ENCODE measurements at regions not wholly inside any gene's neighbourhood (a gene's known extent, or its start where the extent isn't known, plus 50 kb on each side); places are given as distances from the start of the nearest gene placed in this dataset.

GRCh38 chr12:94048757-94049156, 99.6 kb upstream of the PLXNC1 start:
- TF ChIP-seq CSRNP3 (CRISPR knock-in tag; IDR thresholded peaks at IDR 0.05) (no peak), ARNTL (CRISPR knock-in tag; IDR thresholded peaks at IDR 0.05; ENCODE audit: borderline replicate concordance, low read depth) (no peak)
